Panc1 (cell line): ENCODE measurements at regions not wholly inside any gene's neighbourhood (a gene's known extent, or its start where the extent isn't known, plus 50 kb on each side); places are given as distances from the start of the nearest gene placed in this dataset.

Experiments used
- ATAC-seq: fragments of 200-7000 bp; cut with Tn5 transposase; 2 replicates; pipeline ENCODE4 v1.9.1; 2020; ENCODE audit warnings: mild to moderate bottlenecking, moderate library complexity
- BruUV-seq: library from RNA; stranded (reverse); fragments of 400-500 nt; replicated peaks from 2 replicates; lab custom pipeline; 2021; lab: Mats Ljungman, UMichigan
- CTCF ChIA-PET: fragments of 300-600 bp; sonication (Branson Sonifier 250); formaldehyde crosslinking; loops from one replicate; lab custom pipeline; 2022; ENCODE audit warnings: antibody characterized with exemption; lab: Charles Lee
- POLR2A ChIA-PET: fragments of 300-600 bp; sonication (Branson Sonifier 250); formaldehyde crosslinking; loops from one replicate; lab custom pipeline; 2022; ENCODE audit warnings: antibody characterized with exemption; lab: Charles Lee
- DNase-seq: peaks from one replicate; pipeline ENCODE4 v3.0.0-alpha.2; 2010; ENCODE audit warnings: low read depth, low spot score
- H3K27ac ChIP-seq: 2 replicates; pipeline ENCODE4 v1.5.1; 2011; ENCODE audit warnings: mild to moderate bottlenecking, low read length, inconsistent platforms
- H3K27me3 ChIP-seq: fragments of 200-500 bp; sonication (Bioruptor generic); 2 replicates; pipeline ENCODE4 v1.6.0; 2014; ENCODE audit warnings: low read length, inconsistent platforms; ENCODE audit not compliant: control insufficient read depth, insufficient read depth
- H3K36me3 ChIP-seq: fragments of 200-500 bp; sonication (Bioruptor generic); 2 replicates; pipeline ENCODE4 v1.5.1; 2014; ENCODE audit warnings: inconsistent platforms, mild to moderate bottlenecking, low read length, moderate library complexity; ENCODE audit not compliant: control insufficient read depth, insufficient read depth
- H3K4me1 ChIP-seq: 2 replicates; pipeline ENCODE4 v1.5.1; 2011; ENCODE audit warnings: inconsistent platforms, mild to moderate bottlenecking, low read length, moderate library complexity; ENCODE audit not compliant: control insufficient read depth, insufficient read depth
- H3K4me3 ChIP-seq, 2 experiments: 2 replicates each; pipeline ENCODE4 v1.5.1; 2011 to 2012; ENCODE audit warnings: low read depth in 2 of 2, low read length in 2 of 2, mild to moderate bottlenecking in 2 of 2, inconsistent platforms in 1 of 2, moderate library complexity in 1 of 2
- H3K9me3 ChIP-seq: fragments of 200-500 bp; sonication (Bioruptor generic); 2 replicates; pipeline ENCODE4 v1.5.1; 2014; ENCODE audit warnings: low read depth, mild to moderate bottlenecking, inconsistent platforms, low read length, moderate library complexity; ENCODE audit not compliant: control insufficient read depth, insufficient read depth
- POLR2AphosphoS5 ChIP-seq: IDR thresholded peaks from 2 replicates; pipeline ENCODE4 v1.6.1; 2012; ENCODE audit warnings: mild to moderate bottlenecking, low read depth, low read length, moderate library complexity
- SIN3A ChIP-seq: IDR thresholded peaks from 2 replicates; pipeline ENCODE4 v1.6.1; 2012; ENCODE audit warnings: low read depth, mild to moderate bottlenecking, low read length, moderate library complexity, borderline replicate concordance; ENCODE audit not compliant: insufficient read depth
- TCF7L2 ChIP-seq: IDR thresholded peaks from 2 replicates; pipeline ENCODE4 v1.6.1; 2011; ENCODE audit warnings: mild to moderate bottlenecking, low read depth, low read length, inconsistent platforms
- in situ Hi-C: cut with HindIII; loops from 2 replicates; pipeline ENCODE4 v1.10.0; 2016; ENCODE audit warnings: low sequenced_read_pairs, low pct_unique_long_range_greater_than_20kb
- intact Hi-C: fragments of 100-400 bp; cut with micrococcal nuclease; formaldehyde crosslinking; loops from one replicate; pipeline ENCODE4 v1.10.0; 2022; ENCODE audit not compliant: unreplicated experiment
- TF ChIP-seq, protein P1 (sequence below), 2 experiments: IDR thresholded peaks; 2 replicates each; pipeline ENCODE4 v1.6.1; 2011 to 2012; ENCODE audit warnings: low read depth in 2 of 2, control low read depth in 1 of 2, low read length in 1 of 2, mild to moderate bottlenecking in 1 of 2, moderate library complexity in 1 of 2; ENCODE audit not compliant: insufficient read depth in 1 of 2
- TF ChIP-seq, protein P2 (sequence below): fragments of 450-650 bp; IDR thresholded peaks from 2 replicates; pipeline ENCODE4 v1.5.1; 2017; ENCODE audit warnings: mild to moderate bottlenecking

- TF ChIP-seq TCF7L2: no peak
- TF ChIP-seq, protein P1, sequence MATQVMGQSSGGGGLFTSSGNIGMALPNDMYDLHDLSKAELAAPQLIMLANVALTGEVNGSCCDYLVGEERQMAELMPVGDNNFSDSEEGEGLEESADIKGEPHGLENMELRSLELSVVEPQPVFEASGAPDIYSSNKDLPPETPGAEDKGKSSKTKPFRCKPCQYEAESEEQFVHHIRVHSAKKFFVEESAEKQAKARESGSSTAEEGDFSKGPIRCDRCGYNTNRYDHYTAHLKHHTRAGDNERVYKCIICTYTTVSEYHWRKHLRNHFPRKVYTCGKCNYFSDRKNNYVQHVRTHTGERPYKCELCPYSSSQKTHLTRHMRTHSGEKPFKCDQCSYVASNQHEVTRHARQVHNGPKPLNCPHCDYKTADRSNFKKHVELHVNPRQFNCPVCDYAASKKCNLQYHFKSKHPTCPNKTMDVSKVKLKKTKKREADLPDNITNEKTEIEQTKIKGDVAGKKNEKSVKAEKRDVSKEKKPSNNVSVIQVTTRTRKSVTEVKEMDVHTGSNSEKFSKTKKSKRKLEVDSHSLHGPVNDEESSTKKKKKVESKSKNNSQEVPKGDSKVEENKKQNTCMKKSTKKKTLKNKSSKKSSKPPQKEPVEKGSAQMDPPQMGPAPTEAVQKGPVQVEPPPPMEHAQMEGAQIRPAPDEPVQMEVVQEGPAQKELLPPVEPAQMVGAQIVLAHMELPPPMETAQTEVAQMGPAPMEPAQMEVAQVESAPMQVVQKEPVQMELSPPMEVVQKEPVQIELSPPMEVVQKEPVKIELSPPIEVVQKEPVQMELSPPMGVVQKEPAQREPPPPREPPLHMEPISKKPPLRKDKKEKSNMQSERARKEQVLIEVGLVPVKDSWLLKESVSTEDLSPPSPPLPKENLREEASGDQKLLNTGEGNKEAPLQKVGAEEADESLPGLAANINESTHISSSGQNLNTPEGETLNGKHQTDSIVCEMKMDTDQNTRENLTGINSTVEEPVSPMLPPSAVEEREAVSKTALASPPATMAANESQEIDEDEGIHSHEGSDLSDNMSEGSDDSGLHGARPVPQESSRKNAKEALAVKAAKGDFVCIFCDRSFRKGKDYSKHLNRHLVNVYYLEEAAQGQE (IDR thresholded peaks at IDR 0.05; ENCODE audit: insufficient read depth in 1 of 2, low read depth in 2 of 2, low read length in 1 of 2): no peak
- TF ChIP-seq, protein P2, sequence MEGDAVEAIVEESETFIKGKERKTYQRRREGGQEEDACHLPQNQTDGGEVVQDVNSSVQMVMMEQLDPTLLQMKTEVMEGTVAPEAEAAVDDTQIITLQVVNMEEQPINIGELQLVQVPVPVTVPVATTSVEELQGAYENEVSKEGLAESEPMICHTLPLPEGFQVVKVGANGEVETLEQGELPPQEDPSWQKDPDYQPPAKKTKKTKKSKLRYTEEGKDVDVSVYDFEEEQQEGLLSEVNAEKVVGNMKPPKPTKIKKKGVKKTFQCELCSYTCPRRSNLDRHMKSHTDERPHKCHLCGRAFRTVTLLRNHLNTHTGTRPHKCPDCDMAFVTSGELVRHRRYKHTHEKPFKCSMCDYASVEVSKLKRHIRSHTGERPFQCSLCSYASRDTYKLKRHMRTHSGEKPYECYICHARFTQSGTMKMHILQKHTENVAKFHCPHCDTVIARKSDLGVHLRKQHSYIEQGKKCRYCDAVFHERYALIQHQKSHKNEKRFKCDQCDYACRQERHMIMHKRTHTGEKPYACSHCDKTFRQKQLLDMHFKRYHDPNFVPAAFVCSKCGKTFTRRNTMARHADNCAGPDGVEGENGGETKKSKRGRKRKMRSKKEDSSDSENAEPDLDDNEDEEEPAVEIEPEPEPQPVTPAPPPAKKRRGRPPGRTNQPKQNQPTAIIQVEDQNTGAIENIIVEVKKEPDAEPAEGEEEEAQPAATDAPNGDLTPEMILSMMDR: no peak
- no peak for TF ChIP-seq SIN3A
- TF ChIP-seq POLR2AphosphoS5: no peak
- no peaks in the 10 kb centered on the region for H3K9me3 ChIP-seq
- no peak overlapping the region for H3K27ac ChIP-seq
- no peaks in the 10 kb centered on the region for H3K27me3 ChIP-seq
- CTCF ChIA-PET: no interaction called here
- DNase-seq (no peak), ATAC-seq (no peak)
- intact Hi-C loops: no loop called here
- no peak overlapping the region for H3K4me3 ChIP-seq
- POLR2A ChIA-PET: interaction anchor here (0.7 kb wide), 1 partner anchor 1053 kb away, joined by 7 read pairs; no protein-coding TSS in a partner anchor
- in situ Hi-C loops: no loop called here
- H3K4me1 ChIP-seq: no peaks in the 10 kb centered on the region
- BruUV-seq: no TSS peak
- no peaks in the 10 kb centered on the region for H3K36me3 ChIP-seq
Measured at GRCh38 chr18:42392416-42392815, 437.4 kb downstream of the PIK3C3 start.

GRCh38 chr18:42392926-42393325 lies 437.9 kb downstream of the PIK3C3 start:
- H3K4me1 ChIP-seq: no peaks in the 10 kb centered on the region
- TF ChIP-seq POLR2AphosphoS5 (no peak), TCF7L2 (no peak), SIN3A (no peak)
- TF ChIP-seq, protein P2: no peak
- TF ChIP-seq, protein P1 (IDR thresholded peaks at IDR 0.05; ENCODE audit: insufficient read depth in 1 of 2, low read depth in 2 of 2, low read length in 1 of 2): no peak
- ATAC-seq: no peak
- no peaks in the 10 kb centered on the region for H3K9me3 ChIP-seq
- H3K27ac ChIP-seq: no peak overlapping the region
- H3K4me3 ChIP-seq: no peak overlapping the region
- H3K36me3 ChIP-seq: no peaks in the 10 kb centered on the region
- ChIA-PET POLR2A (no interaction called here), CTCF (no interaction called here)
- no peak for DNase-seq
- intact Hi-C loops: no loop called here
- no TSS peak for BruUV-seq
- in situ Hi-C loops: no loop called here
- H3K27me3 ChIP-seq: no peaks in the 10 kb centered on the region
